ENCODE measurements at regions not wholly inside any gene's neighbourhood (a gene's known extent, or its start where the extent isn't known, plus 50 kb on each side); places are given as distances from the start of the nearest gene placed in this dataset.

- no peak for TF ChIP-seq CTCF (IDR thresholded peaks at IDR 0.05; ENCODE audit: low read depth, low read length, poor library complexity, severe bottlenecking)
- no peak for TF ChIP-seq EZH2phosphoT487 (IDR thresholded peaks at IDR 0.05; ENCODE audit: borderline replicate concordance, low read length)
Observed at GRCh38 chr1:222229672-222230312, 318.1 kb downstream of the HHIPL2 start.
